Panc1 (cell line): ENCODE measurements at regions not wholly inside any gene's neighbourhood (a gene's known extent, or its start where the extent isn't known, plus 50 kb on each side); places are given as distances from the start of the nearest gene placed in this dataset.

Source experiments
- ATAC-seq: fragments of 200-7000 bp; cut with Tn5 transposase; 2 replicates; pipeline ENCODE4 v1.9.1; 2020; ENCODE audit warnings: mild to moderate bottlenecking, moderate library complexity
- BruUV-seq: library from RNA; stranded (reverse); fragments of 400-500 nt; replicated peaks from 2 replicates; lab custom pipeline; 2021; lab: Mats Ljungman, UMichigan
- CTCF ChIA-PET: fragments of 300-600 bp; sonication (Branson Sonifier 250); formaldehyde crosslinking; loops from one replicate; lab custom pipeline; 2022; ENCODE audit warnings: antibody characterized with exemption; lab: Charles Lee
- POLR2A ChIA-PET: fragments of 300-600 bp; sonication (Branson Sonifier 250); formaldehyde crosslinking; loops from one replicate; lab custom pipeline; 2022; ENCODE audit warnings: antibody characterized with exemption; lab: Charles Lee
- DNase-seq: peaks from one replicate; pipeline ENCODE4 v3.0.0-alpha.2; 2010; ENCODE audit warnings: low read depth, low spot score
- H3K27ac ChIP-seq: 2 replicates; pipeline ENCODE4 v1.5.1; 2011; ENCODE audit warnings: mild to moderate bottlenecking, low read length, inconsistent platforms
- H3K27me3 ChIP-seq: fragments of 200-500 bp; sonication (Bioruptor generic); 2 replicates; pipeline ENCODE4 v1.6.0; 2014; ENCODE audit warnings: low read length, inconsistent platforms; ENCODE audit not compliant: control insufficient read depth, insufficient read depth
- H3K36me3 ChIP-seq: fragments of 200-500 bp; sonication (Bioruptor generic); 2 replicates; pipeline ENCODE4 v1.5.1; 2014; ENCODE audit warnings: inconsistent platforms, mild to moderate bottlenecking, low read length, moderate library complexity; ENCODE audit not compliant: control insufficient read depth, insufficient read depth
- H3K4me1 ChIP-seq: 2 replicates; pipeline ENCODE4 v1.5.1; 2011; ENCODE audit warnings: inconsistent platforms, mild to moderate bottlenecking, low read length, moderate library complexity; ENCODE audit not compliant: control insufficient read depth, insufficient read depth
- H3K4me3 ChIP-seq, 2 experiments: 2 replicates each; pipeline ENCODE4 v1.5.1; 2011 to 2012; ENCODE audit warnings: low read depth in 2 of 2, low read length in 2 of 2, mild to moderate bottlenecking in 2 of 2, inconsistent platforms in 1 of 2, moderate library complexity in 1 of 2
- H3K9me3 ChIP-seq: fragments of 200-500 bp; sonication (Bioruptor generic); 2 replicates; pipeline ENCODE4 v1.5.1; 2014; ENCODE audit warnings: low read depth, mild to moderate bottlenecking, inconsistent platforms, low read length, moderate library complexity; ENCODE audit not compliant: control insufficient read depth, insufficient read depth
- CTCF ChIP-seq: fragments of 450-650 bp; IDR thresholded peaks from 2 replicates; pipeline ENCODE4 v1.5.1; 2017; ENCODE audit warnings: mild to moderate bottlenecking
- POLR2AphosphoS5 ChIP-seq: IDR thresholded peaks from 2 replicates; pipeline ENCODE4 v1.6.1; 2012; ENCODE audit warnings: mild to moderate bottlenecking, low read depth, low read length, moderate library complexity
- REST ChIP-seq, 2 experiments: IDR thresholded peaks; 2 replicates each; pipeline ENCODE4 v1.6.1; 2011 to 2012; ENCODE audit warnings: low read depth in 2 of 2, control low read depth in 1 of 2, low read length in 1 of 2, mild to moderate bottlenecking in 1 of 2, moderate library complexity in 1 of 2; ENCODE audit not compliant: insufficient read depth in 1 of 2
- SIN3A ChIP-seq: IDR thresholded peaks from 2 replicates; pipeline ENCODE4 v1.6.1; 2012; ENCODE audit warnings: low read depth, mild to moderate bottlenecking, low read length, moderate library complexity, borderline replicate concordance; ENCODE audit not compliant: insufficient read depth
- TCF7L2 ChIP-seq: IDR thresholded peaks from 2 replicates; pipeline ENCODE4 v1.6.1; 2011; ENCODE audit warnings: mild to moderate bottlenecking, low read depth, low read length, inconsistent platforms
- in situ Hi-C: cut with HindIII; loops from 2 replicates; pipeline ENCODE4 v1.10.0; 2016; ENCODE audit warnings: low sequenced_read_pairs, low pct_unique_long_range_greater_than_20kb
- intact Hi-C: fragments of 100-400 bp; cut with micrococcal nuclease; formaldehyde crosslinking; loops from one replicate; pipeline ENCODE4 v1.10.0; 2022; ENCODE audit not compliant: unreplicated experiment

DNA sequence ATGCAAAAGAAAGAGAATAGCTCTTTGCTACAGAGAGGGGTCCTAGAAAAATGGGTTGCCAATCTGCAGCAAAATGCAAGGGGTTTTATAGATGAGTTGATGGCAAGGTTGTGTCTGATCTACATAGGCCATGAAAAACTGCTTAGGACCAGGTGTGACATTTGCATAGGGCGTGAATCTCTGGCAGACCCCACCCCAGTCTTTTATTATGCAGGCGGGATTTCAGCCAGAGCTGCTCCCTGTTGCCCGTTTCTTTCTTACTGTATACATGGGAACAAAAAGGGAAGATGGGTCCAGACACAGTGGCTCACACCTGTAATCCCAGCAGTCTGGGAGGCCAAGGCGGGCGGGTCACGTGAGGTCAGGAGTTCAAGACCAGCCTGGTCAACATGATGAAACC lies 286.4 kb upstream of the LRRTM4 start:
- no peak overlapping the region for H3K27ac ChIP-seq
- no peaks in the 10 kb centered on the region for H3K9me3 ChIP-seq
- ChIA-PET CTCF (no interaction called here), POLR2A (no interaction called here)
- TF ChIP-seq CTCF (no peak), TCF7L2 (no peak), POLR2AphosphoS5 (no peak), SIN3A (no peak), REST (IDR thresholded peaks at IDR 0.05; ENCODE audit: insufficient read depth in 1 of 2, low read depth in 2 of 2, low read length in 1 of 2) (no peak)
- intact Hi-C loops (no loop called here), in situ Hi-C loops (no loop called here)
- no peaks in the 10 kb centered on the region for H3K4me1 ChIP-seq
- no peak for ATAC-seq
- no peak for DNase-seq
- no peaks in the 10 kb centered on the region for H3K27me3 ChIP-seq
- no TSS peak for BruUV-seq
- H3K4me3 ChIP-seq, result no peak overlapping the region
- H3K36me3 ChIP-seq, result no peaks in the 10 kb centered on the region

- Histone ChIP-seq H3K4me1 (no peaks in the 10 kb centered on the region), H3K27me3 (no peaks in the 10 kb centered on the region), H3K27ac (no peak overlapping the region), H3K4me3 (no peak overlapping the region), H3K9me3 (no peaks in the 10 kb centered on the region), H3K36me3 (no peaks in the 10 kb centered on the region)
- ATAC-seq, result no peak
- ChIA-PET POLR2A (no interaction called here), CTCF (no interaction called here)
- no TSS peak for BruUV-seq
- TF ChIP-seq TCF7L2 (no peak), REST (IDR thresholded peaks at IDR 0.05; ENCODE audit: insufficient read depth in 1 of 2, low read depth in 2 of 2, low read length in 1 of 2) (no peak), SIN3A (no peak), CTCF (no peak), POLR2AphosphoS5 (no peak)
- in situ Hi-C loops, result no loop called here
- no peak for DNase-seq
- intact Hi-C loops, result no loop called here
Observed at GRCh38 chr2:77813599-77813998, 291.4 kb upstream of the LRRTM4 start.
